ENCODE measurements at regions not wholly inside any gene's neighbourhood (a gene's known extent, or its start where the extent isn't known, plus 50 kb on each side); places are given as distances from the start of the nearest gene placed in this dataset.

DNA sequence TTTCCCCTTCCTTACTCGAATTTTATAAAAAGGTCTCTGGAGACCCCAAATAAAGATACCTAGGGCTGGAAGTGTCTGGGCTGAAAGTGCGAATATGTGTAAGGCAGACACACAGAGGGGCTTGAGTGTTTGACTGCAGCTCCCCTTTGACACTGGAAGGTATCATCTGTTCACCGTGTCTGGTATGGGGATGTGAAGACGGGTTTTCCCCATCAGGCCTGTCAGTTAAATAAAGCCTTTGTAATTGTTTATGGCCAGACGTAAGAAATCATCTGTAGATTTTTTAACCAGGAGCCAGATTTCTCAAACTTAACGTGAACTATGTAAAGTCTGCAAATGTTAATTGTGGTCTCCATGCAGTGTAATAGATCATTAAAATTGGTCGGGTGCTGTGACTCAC lies 1173.4 kb downstream of the AMY1C start:
- no peak for DNase-seq (ENCODE audit: low read depth in 1 of 2, low spot score in 1 of 2)
- no peak overlapping the region for H3K4me3 ChIP-seq (replicated peaks; ENCODE audit: insufficient read depth, low read length)
- TF ChIP-seq, protein P1, sequence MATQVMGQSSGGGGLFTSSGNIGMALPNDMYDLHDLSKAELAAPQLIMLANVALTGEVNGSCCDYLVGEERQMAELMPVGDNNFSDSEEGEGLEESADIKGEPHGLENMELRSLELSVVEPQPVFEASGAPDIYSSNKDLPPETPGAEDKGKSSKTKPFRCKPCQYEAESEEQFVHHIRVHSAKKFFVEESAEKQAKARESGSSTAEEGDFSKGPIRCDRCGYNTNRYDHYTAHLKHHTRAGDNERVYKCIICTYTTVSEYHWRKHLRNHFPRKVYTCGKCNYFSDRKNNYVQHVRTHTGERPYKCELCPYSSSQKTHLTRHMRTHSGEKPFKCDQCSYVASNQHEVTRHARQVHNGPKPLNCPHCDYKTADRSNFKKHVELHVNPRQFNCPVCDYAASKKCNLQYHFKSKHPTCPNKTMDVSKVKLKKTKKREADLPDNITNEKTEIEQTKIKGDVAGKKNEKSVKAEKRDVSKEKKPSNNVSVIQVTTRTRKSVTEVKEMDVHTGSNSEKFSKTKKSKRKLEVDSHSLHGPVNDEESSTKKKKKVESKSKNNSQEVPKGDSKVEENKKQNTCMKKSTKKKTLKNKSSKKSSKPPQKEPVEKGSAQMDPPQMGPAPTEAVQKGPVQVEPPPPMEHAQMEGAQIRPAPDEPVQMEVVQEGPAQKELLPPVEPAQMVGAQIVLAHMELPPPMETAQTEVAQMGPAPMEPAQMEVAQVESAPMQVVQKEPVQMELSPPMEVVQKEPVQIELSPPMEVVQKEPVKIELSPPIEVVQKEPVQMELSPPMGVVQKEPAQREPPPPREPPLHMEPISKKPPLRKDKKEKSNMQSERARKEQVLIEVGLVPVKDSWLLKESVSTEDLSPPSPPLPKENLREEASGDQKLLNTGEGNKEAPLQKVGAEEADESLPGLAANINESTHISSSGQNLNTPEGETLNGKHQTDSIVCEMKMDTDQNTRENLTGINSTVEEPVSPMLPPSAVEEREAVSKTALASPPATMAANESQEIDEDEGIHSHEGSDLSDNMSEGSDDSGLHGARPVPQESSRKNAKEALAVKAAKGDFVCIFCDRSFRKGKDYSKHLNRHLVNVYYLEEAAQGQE (IDR thresholded peaks at IDR 0.05; ENCODE audit: insufficient replicate concordance, low read depth) = no peak
- no peak for TF ChIP-seq SPI1 (IDR thresholded peaks at IDR 0.05; ENCODE audit: borderline replicate concordance, low read depth)
- TF ChIP-seq, protein P2, sequence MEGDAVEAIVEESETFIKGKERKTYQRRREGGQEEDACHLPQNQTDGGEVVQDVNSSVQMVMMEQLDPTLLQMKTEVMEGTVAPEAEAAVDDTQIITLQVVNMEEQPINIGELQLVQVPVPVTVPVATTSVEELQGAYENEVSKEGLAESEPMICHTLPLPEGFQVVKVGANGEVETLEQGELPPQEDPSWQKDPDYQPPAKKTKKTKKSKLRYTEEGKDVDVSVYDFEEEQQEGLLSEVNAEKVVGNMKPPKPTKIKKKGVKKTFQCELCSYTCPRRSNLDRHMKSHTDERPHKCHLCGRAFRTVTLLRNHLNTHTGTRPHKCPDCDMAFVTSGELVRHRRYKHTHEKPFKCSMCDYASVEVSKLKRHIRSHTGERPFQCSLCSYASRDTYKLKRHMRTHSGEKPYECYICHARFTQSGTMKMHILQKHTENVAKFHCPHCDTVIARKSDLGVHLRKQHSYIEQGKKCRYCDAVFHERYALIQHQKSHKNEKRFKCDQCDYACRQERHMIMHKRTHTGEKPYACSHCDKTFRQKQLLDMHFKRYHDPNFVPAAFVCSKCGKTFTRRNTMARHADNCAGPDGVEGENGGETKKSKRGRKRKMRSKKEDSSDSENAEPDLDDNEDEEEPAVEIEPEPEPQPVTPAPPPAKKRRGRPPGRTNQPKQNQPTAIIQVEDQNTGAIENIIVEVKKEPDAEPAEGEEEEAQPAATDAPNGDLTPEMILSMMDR (IDR thresholded peaks at IDR 0.05; ENCODE audit: insufficient read depth, low read length) = no peak
- TF ChIP-seq GABPA (IDR thresholded peaks at IDR 0.05; ENCODE audit: low read depth) = no peak
- TF ChIP-seq POLR2AphosphoS5 (IDR thresholded peaks at IDR 0.05; ENCODE audit: low read depth) = no peak
- H3K27ac ChIP-seq (replicated peaks) = no peak overlapping the region
- no peaks in the 10 kb centered on the region for H3K27me3 ChIP-seq (ENCODE audit: insufficient read depth, poor library complexity, severe bottlenecking)

- Histone ChIP-seq H3K4me3 (replicated peaks; ENCODE audit: insufficient read depth, low read length) (no peak overlapping the region), H3K27me3 (ENCODE audit: insufficient read depth, poor library complexity, severe bottlenecking) (no peaks in the 10 kb centered on the region), H3K27ac (replicated peaks) (no peak overlapping the region)
- TF ChIP-seq, protein P1 (IDR thresholded peaks at IDR 0.05; ENCODE audit: insufficient replicate concordance, low read depth) = no peak
- TF ChIP-seq POLR2AphosphoS5 (IDR thresholded peaks at IDR 0.05; ENCODE audit: low read depth) = no peak
- TF ChIP-seq GABPA (IDR thresholded peaks at IDR 0.05; ENCODE audit: low read depth) = no peak
- no peak for TF ChIP-seq SPI1 (IDR thresholded peaks at IDR 0.05; ENCODE audit: borderline replicate concordance, low read depth)
- TF ChIP-seq, protein P2 (IDR thresholded peaks at IDR 0.05; ENCODE audit: insufficient read depth, low read length) = no peak
- DNase-seq (ENCODE audit: low read depth in 1 of 2, low spot score in 1 of 2) = no peak
Observed at GRCh38 chr1:104929280-104929679, 1179.6 kb downstream of the AMY1C start.

GRCh38 chr1:104932030-104932915 lies 1182.6 kb downstream of the AMY1C start:
- Histone ChIP-seq H3K4me3 (replicated peaks; ENCODE audit: insufficient read depth, low read length) (no peak overlapping the region), H3K27ac (replicated peaks) (no peak overlapping the region), H3K27me3 (ENCODE audit: insufficient read depth, poor library complexity, severe bottlenecking) (no peaks in the 10 kb centered on the region)
- TF ChIP-seq, protein P2 (IDR thresholded peaks at IDR 0.05; ENCODE audit: insufficient read depth, low read length) = no peak
- TF ChIP-seq GABPA (IDR thresholded peaks at IDR 0.05; ENCODE audit: low read depth) (no peak), SPI1 (IDR thresholded peaks at IDR 0.05; ENCODE audit: borderline replicate concordance, low read depth) (no peak), POLR2AphosphoS5 (IDR thresholded peaks at IDR 0.05; ENCODE audit: low read depth) (no peak)
- TF ChIP-seq, protein P1 (IDR thresholded peaks at IDR 0.05; ENCODE audit: insufficient replicate concordance, low read depth) = no peak
- no peak for DNase-seq (ENCODE audit: low read depth in 1 of 2, low spot score in 1 of 2)
